ENCODE measurements at regions not wholly inside any gene's neighbourhood (a gene's known extent, or its start where the extent isn't known, plus 50 kb on each side); places are given as distances from the start of the nearest gene placed in this dataset.

GRCh38 chr20:39358052-39358451, 395.9 kb downstream of the DHX35 start:
- H2AFZ ChIP-seq: no peak overlapping the region
- no peak overlapping the region for H3K4me2 ChIP-seq (ENCODE audit: unreplicated experiment)
- no peak overlapping the region for H3K27ac ChIP-seq
- H3K9me3 ChIP-seq (ENCODE audit: low read depth): no peaks in the 10 kb centered on the region
- no peaks in the 10 kb centered on the region for H3K4me1 ChIP-seq (ENCODE audit: insufficient read depth)
- H3F3A ChIP-seq (ENCODE audit: insufficient read depth): no peaks in the 10 kb centered on the region
- H3K4me3 ChIP-seq: no peak overlapping the region
- H3K9ac ChIP-seq: no peak overlapping the region
- in situ Hi-C loops (cut with MboI): no loop called here
- H3K9me2 ChIP-seq (ENCODE audit: insufficient read depth): no peaks in the 10 kb centered on the region
- no peak for TF ChIP-seq EZH2 (IDR thresholded peaks at IDR 0.05; ENCODE audit: insufficient read depth, poor library complexity, severe bottlenecking)
- no peak for TF ChIP-seq EZH2phosphoT487 (IDR thresholded peaks at IDR 0.05; ENCODE audit: insufficient read depth, low read depth)
- no peaks in the 10 kb centered on the region for H3K27me3 ChIP-seq (replicated peaks; ENCODE audit: insufficient read depth)
- no peaks in the 10 kb centered on the region for H4K20me1 ChIP-seq (ENCODE audit: insufficient read depth)
- no peaks in the 10 kb centered on the region for H3K36me3 ChIP-seq (ENCODE audit: low read depth)
- no peaks in the 10 kb centered on the region for H3K79me2 ChIP-seq (ENCODE audit: insufficient read depth)
- 13 to 20% methylated on average over 1 of the region's 1 CpG for WGBS, 2 experiments (ENCODE audit: low coverage in 1 of 2, low lambda C conversion rate in 2 of 2, missing lambda C conversion rate in 2 of 2)
- DNase-seq: no peak

- DNase-seq: peak; percentile 7
- no peaks in the 10 kb centered on the region for H3K27me3 ChIP-seq (replicated peaks; ENCODE audit: insufficient read depth)
- no peak overlapping the region for H3K27ac ChIP-seq
- no peaks in the 10 kb centered on the region for H3K36me3 ChIP-seq (ENCODE audit: low read depth)
- no peaks in the 10 kb centered on the region for H3K9me2 ChIP-seq (ENCODE audit: insufficient read depth)
- H3K4me1 ChIP-seq (ENCODE audit: insufficient read depth): no peaks in the 10 kb centered on the region
- H3K9ac ChIP-seq: no peak overlapping the region
- no peaks in the 10 kb centered on the region for H3K79me2 ChIP-seq (ENCODE audit: insufficient read depth)
- H4K20me1 ChIP-seq (ENCODE audit: insufficient read depth): no peaks in the 10 kb centered on the region
- 14 to 47% methylated on average over 1 of the region's 1 CpG for WGBS, 2 experiments (ENCODE audit: low coverage in 1 of 2, low lambda C conversion rate in 2 of 2, missing lambda C conversion rate in 2 of 2)
- H3F3A ChIP-seq (ENCODE audit: insufficient read depth): no peaks in the 10 kb centered on the region
- TF ChIP-seq EZH2 (IDR thresholded peaks at IDR 0.05; ENCODE audit: insufficient read depth, poor library complexity, severe bottlenecking): no peak
- no peak for TF ChIP-seq EZH2phosphoT487 (IDR thresholded peaks at IDR 0.05; ENCODE audit: insufficient read depth, low read depth)
- no peak overlapping the region for H2AFZ ChIP-seq
- H3K4me3 ChIP-seq: no peak overlapping the region
- in situ Hi-C loops (cut with MboI): no loop called here
- no peaks in the 10 kb centered on the region for H3K9me3 ChIP-seq (ENCODE audit: low read depth)
- no peak overlapping the region for H3K4me2 ChIP-seq (ENCODE audit: unreplicated experiment)
These were observed 394.8 kb downstream of the DHX35 start for GRCh38 chr20:39356908-39357307.

- no peak overlapping the region for H3K4me3 ChIP-seq
- no peaks in the 10 kb centered on the region for H3K36me3 ChIP-seq (ENCODE audit: low read depth)
- no peaks in the 10 kb centered on the region for H3K79me2 ChIP-seq (ENCODE audit: insufficient read depth)
- no peak overlapping the region for H3K27ac ChIP-seq
- H3F3A ChIP-seq (ENCODE audit: insufficient read depth): no peaks in the 10 kb centered on the region
- in situ Hi-C loops (cut with MboI): no loop called here
- WGBS, 2 experiments (ENCODE audit: low coverage in 1 of 2, low lambda C conversion rate in 2 of 2, missing lambda C conversion rate in 2 of 2): 50 to 56% methylated on average over 4 of the region's 4 CpGs
- no peaks in the 10 kb centered on the region for H3K27me3 ChIP-seq (replicated peaks; ENCODE audit: insufficient read depth)
- no peaks in the 10 kb centered on the region for H3K9me2 ChIP-seq (ENCODE audit: insufficient read depth)
- no peak overlapping the region for H3K4me2 ChIP-seq (ENCODE audit: unreplicated experiment)
- no peaks in the 10 kb centered on the region for H3K4me1 ChIP-seq (ENCODE audit: insufficient read depth)
- H2AFZ ChIP-seq: no peak overlapping the region
- no peak overlapping the region for H3K9ac ChIP-seq
- TF ChIP-seq EZH2phosphoT487 (IDR thresholded peaks at IDR 0.05; ENCODE audit: insufficient read depth, low read depth): no peak
- no peak for TF ChIP-seq EZH2 (IDR thresholded peaks at IDR 0.05; ENCODE audit: insufficient read depth, poor library complexity, severe bottlenecking)
- H4K20me1 ChIP-seq (ENCODE audit: insufficient read depth): no peaks in the 10 kb centered on the region
- H3K9me3 ChIP-seq (ENCODE audit: low read depth): no peaks in the 10 kb centered on the region
- no peak for DNase-seq
These were observed 387.1 kb downstream of the DHX35 start for GRCh38 chr20:39349240-39349639.

GRCh38 chr20:39347626-39348025, 385.5 kb downstream of the DHX35 start:
- Histone ChIP-seq H3K9me2 (ENCODE audit: insufficient read depth) (no peaks in the 10 kb centered on the region), H3K9me3 (ENCODE audit: low read depth) (no peaks in the 10 kb centered on the region), H3K4me1 (ENCODE audit: insufficient read depth) (no peaks in the 10 kb centered on the region), H2AFZ (no peak overlapping the region), H3K36me3 (ENCODE audit: low read depth) (no peaks in the 10 kb centered on the region), H3K4me2 (ENCODE audit: unreplicated experiment) (no peak overlapping the region), H3K9ac (no peak overlapping the region), H3K27ac (no peak overlapping the region), H3K4me3 (no peak overlapping the region), H4K20me1 (ENCODE audit: insufficient read depth) (no peaks in the 10 kb centered on the region), H3K27me3 (replicated peaks; ENCODE audit: insufficient read depth) (no peaks in the 10 kb centered on the region), H3K79me2 (ENCODE audit: insufficient read depth) (no peaks in the 10 kb centered on the region), H3F3A (ENCODE audit: insufficient read depth) (no peaks in the 10 kb centered on the region)
- in situ Hi-C loops (cut with MboI): no loop called here
- 49 to 51% methylated on average over 5 of the region's 5 CpGs for WGBS, 2 experiments (ENCODE audit: low coverage in 1 of 2, low lambda C conversion rate in 2 of 2, missing lambda C conversion rate in 2 of 2)
- TF ChIP-seq EZH2phosphoT487 (IDR thresholded peaks at IDR 0.05; ENCODE audit: insufficient read depth, low read depth) (no peak), EZH2 (IDR thresholded peaks at IDR 0.05; ENCODE audit: insufficient read depth, poor library complexity, severe bottlenecking) (no peak)
- DNase-seq: no peak

GRCh38 chr20:39342463-39342862, 380.3 kb downstream of the DHX35 start:
- H3K9me2 ChIP-seq (ENCODE audit: insufficient read depth): no peaks in the 10 kb centered on the region
- no peak overlapping the region for H2AFZ ChIP-seq
- H3K9me3 ChIP-seq (ENCODE audit: low read depth): no peaks in the 10 kb centered on the region
- TF ChIP-seq EZH2 (IDR thresholded peaks at IDR 0.05; ENCODE audit: insufficient read depth, poor library complexity, severe bottlenecking): no peak
- no peak for TF ChIP-seq EZH2phosphoT487 (IDR thresholded peaks at IDR 0.05; ENCODE audit: insufficient read depth, low read depth)
- no peak for DNase-seq
- no peaks in the 10 kb centered on the region for H3F3A ChIP-seq (ENCODE audit: insufficient read depth)
- H3K27me3 ChIP-seq (replicated peaks; ENCODE audit: insufficient read depth): no peaks in the 10 kb centered on the region
- in situ Hi-C loops (cut with MboI): no loop called here
- H3K9ac ChIP-seq: no peak overlapping the region
- H3K79me2 ChIP-seq (ENCODE audit: insufficient read depth): no peaks in the 10 kb centered on the region
- no peaks in the 10 kb centered on the region for H3K36me3 ChIP-seq (ENCODE audit: low read depth)
- H3K4me3 ChIP-seq: no peak overlapping the region
- no peak overlapping the region for H3K27ac ChIP-seq
- no peaks in the 10 kb centered on the region for H4K20me1 ChIP-seq (ENCODE audit: insufficient read depth)
- H3K4me1 ChIP-seq (ENCODE audit: insufficient read depth): no peaks in the 10 kb centered on the region
- H3K4me2 ChIP-seq (ENCODE audit: unreplicated experiment): no peak overlapping the region
- 0 to 3% methylated on average over 1 of the region's 1 CpG for WGBS, 2 experiments (ENCODE audit: low coverage in 1 of 2, low lambda C conversion rate in 2 of 2, missing lambda C conversion rate in 2 of 2)
